ENCODE measurements at regions not wholly inside any gene's neighbourhood (a gene's known extent, or its start where the extent isn't known, plus 50 kb on each side); places are given as distances from the start of the nearest gene placed in this dataset.

- TF ChIP-seq CTCF (conservative IDR thresholded peaks at IDR 0.05 in 1 of 2, IDR thresholded peaks at IDR 0.05 in 1 of 2; ENCODE audit: extremely low read depth in 1 of 2, insufficient read depth in 1 of 2, low read depth in 1 of 2, low read length in 2 of 2) (no peak), EZH2 (IDR thresholded peaks at IDR 0.05; ENCODE audit: borderline replicate concordance, low read length) (no peak)
Measured at GRCh38 chr6:8857160-8857559, 421.8 kb upstream of the SLC35B3 start.

Data from mammary epithelial cell (primary cell).